IMR-90 (cell line): ENCODE measurements at regions not wholly inside any gene's neighbourhood (a gene's known extent, or its start where the extent isn't known, plus 50 kb on each side); places are given as distances from the start of the nearest gene placed in this dataset.

ENCODE experiments used
- CEBPB ChIP-seq: IDR thresholded peaks from 2 replicates; pipeline ENCODE4 v1.6.1; 2012; ENCODE audit warnings: low read depth, low read length, improper control_type of control experiment
- CTCF ChIP-seq: conservative IDR thresholded peaks from 2 replicates; pipeline ENCODE4 v1.5.1; 2012; ENCODE audit warnings: mild to moderate bottlenecking, low read depth, low read length, improper control_type of control experiment
- ELK1 ChIP-seq: fragments of 150-350 bp; IDR thresholded peaks from 2 replicates; pipeline ENCODE4 v1.6.1; 2016; ENCODE audit warnings: low read depth, mild to moderate bottlenecking, low read length, moderate library complexity, borderline replicate concordance
- MAZ ChIP-seq: IDR thresholded peaks from 2 replicates; pipeline ENCODE4 v1.6.1; 2012; ENCODE audit warnings: low read depth, mild to moderate bottlenecking, low read length, improper control_type of control experiment, moderate library complexity, borderline replicate concordance
- MXI1 ChIP-seq: IDR thresholded peaks from 2 replicates; pipeline ENCODE4 v1.6.1; 2012; ENCODE audit warnings: low read depth, mild to moderate bottlenecking, low read length, moderate library complexity, borderline replicate concordance
- NFE2L2 ChIP-seq: fragments of 150-350 bp; IDR thresholded peaks from 2 replicates; pipeline ENCODE4 v1.6.1; 2016; ENCODE audit warnings: low read depth, mild to moderate bottlenecking, low read length
- POLR2A ChIP-seq: IDR thresholded peaks from 2 replicates; pipeline ENCODE4 v1.6.1; 2012; ENCODE audit warnings: mild to moderate bottlenecking, low read depth, low read length
- SMC3 ChIP-seq: fragments of 150-350 bp; IDR thresholded peaks from 2 replicates; pipeline ENCODE4 v1.6.1; 2016; ENCODE audit warnings: low read depth, mild to moderate bottlenecking, antibody characterized with exemption, low read length, moderate library complexity

GRCh38 chr9:89982016-89982415 lies 377.2 kb downstream of the GADD45G start:
- no peak for TF ChIP-seq CTCF
- TF ChIP-seq POLR2A: no peak
- no peak for TF ChIP-seq MXI1
- no peak for TF ChIP-seq CEBPB
- TF ChIP-seq SMC3: no peak
- TF ChIP-seq MAZ: no peak
- no peak for TF ChIP-seq ELK1
- no peak for TF ChIP-seq NFE2L2
